HUES48 (cell line): ENCODE measurements at regions not wholly inside any gene's neighbourhood (a gene's known extent, or its start where the extent isn't known, plus 50 kb on each side); places are given as distances from the start of the nearest gene placed in this dataset.
A peak's percentile ranks its signal among the peaks of the same experiment; 100 is the strongest.
"Not testable (repeated sequence)": the region's sequence is repeated elsewhere in the genome, so short reads cannot be mapped to it uniquely, and the experiment has no call there.

Source experiments
- H3K27ac ChIP-seq: one replicate; pipeline ENCODE4 v1.7.0; 2013; ENCODE audit warnings: low read depth, low read length, inconsistent platforms
- H3K27me3 ChIP-seq: 2 replicates; pipeline ENCODE4 v1.6.1; 2013; ENCODE audit warnings: mild to moderate bottlenecking, low read length; ENCODE audit not compliant: control insufficient read depth, insufficient read depth
- H3K36me3 ChIP-seq: 2 replicates; pipeline ENCODE4 v1.6.1; 2013; ENCODE audit warnings: low read length; ENCODE audit not compliant: control insufficient read depth, insufficient read depth
- H3K4me1 ChIP-seq: 2 replicates; pipeline ENCODE4 v1.6.1; 2013; ENCODE audit warnings: mild to moderate bottlenecking, low read length; ENCODE audit not compliant: control insufficient read depth, insufficient read depth
- H3K4me3 ChIP-seq: 2 replicates; pipeline ENCODE4 v1.5.1; 2013; ENCODE audit warnings: mild to moderate bottlenecking, low read depth, low read length
- H3K9ac ChIP-seq: 2 replicates; pipeline ENCODE4 v1.6.1; 2013; ENCODE audit warnings: mild to moderate bottlenecking, low read depth, low read length, moderate library complexity
- H3K9me3 ChIP-seq: 2 replicates; pipeline ENCODE4 v1.6.1; 2013; ENCODE audit warnings: low read length; ENCODE audit not compliant: control insufficient read depth, insufficient read depth

DNA sequence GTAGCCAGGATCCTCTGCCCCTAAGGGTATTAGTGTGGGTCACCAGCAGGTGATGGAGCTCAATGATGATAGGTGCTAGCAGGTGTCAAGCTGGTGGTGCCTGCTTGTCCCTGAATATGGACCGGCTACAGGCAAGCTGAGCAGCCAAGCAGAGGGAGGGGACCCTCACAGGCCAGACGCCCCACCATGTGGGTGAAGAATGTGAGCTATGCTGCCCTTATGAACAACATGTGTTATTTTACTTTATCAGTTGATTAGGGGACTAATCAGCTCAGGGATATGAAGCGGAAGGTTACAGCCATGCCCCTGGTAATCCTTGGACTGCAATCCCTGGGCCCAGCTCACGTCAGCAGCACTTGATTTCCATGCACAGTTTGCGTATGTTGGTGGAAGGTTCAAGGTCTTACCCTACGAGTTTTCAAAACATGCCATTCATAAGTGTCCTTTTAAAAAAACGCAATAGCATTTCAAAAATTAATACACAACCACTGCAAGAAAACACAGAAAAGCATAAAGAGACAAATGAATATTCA is 106.0 kb downstream of the CDC7 start:
- H3K27me3 ChIP-seq = no peaks in the 10 kb centered on the region
- no peak overlapping the region for H3K27ac ChIP-seq
- H3K9me3 ChIP-seq = no peaks in the 10 kb centered on the region
- H3K9ac ChIP-seq = no peak overlapping the region
- H3K4me1 ChIP-seq = 0 out of 2 replicates have a peak, but pooled peaks cover 3% of the 10 kb centered on the region
- H3K36me3 ChIP-seq = no peaks in the 10 kb centered on the region
- H3K4me3 ChIP-seq = no peak overlapping the region

DNA sequence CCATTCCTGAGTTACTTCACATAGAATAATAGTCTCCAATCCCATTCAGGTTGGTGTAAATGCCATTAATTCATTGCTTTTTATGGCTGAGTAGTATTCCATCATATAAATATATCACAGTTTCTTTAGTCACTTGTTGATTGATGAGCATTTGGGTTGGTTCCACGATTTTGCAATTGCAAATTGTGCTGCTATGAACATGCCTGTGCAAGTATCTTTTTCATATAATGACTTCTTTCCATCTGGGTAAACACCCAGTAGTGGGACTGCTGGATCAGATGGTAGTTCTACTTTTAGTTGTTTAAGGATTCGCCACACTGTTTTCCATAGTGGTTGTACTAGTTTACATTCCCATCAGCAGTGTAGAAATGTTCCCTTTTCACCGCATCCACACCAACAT is 107.0 kb downstream of the CDC7 start:
- H3K4me3 ChIP-seq, H3K9me3 ChIP-seq, H3K27ac ChIP-seq, H3K4me1 ChIP-seq, H3K36me3 ChIP-seq, H3K9ac ChIP-seq, H3K27me3 ChIP-seq: not testable (repeated sequence)

DNA sequence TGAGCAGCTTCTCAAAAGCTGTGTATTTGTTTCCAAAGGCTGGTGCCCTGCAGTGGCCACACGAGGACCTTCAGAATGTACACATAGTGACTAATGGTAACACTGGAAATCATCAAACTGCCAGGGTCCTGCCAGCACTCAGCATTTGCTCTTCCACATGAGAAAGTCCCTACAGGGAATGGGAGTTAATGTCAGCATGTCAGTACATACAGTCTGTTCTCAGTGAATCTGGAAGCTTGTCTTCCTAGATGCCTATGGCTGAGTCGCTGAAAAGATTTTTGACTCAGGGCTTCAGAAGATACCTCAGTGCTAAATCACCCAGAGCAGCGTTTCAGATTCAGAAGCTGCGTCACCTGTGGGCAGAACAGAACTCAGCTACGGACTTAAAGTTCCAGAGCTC is 108.2 kb downstream of the CDC7 start:
- Histone ChIP-seq H3K27me3 (no peaks in the 10 kb centered on the region), H3K36me3 (no peaks in the 10 kb centered on the region), H3K9ac (no peak overlapping the region), H3K4me1 (0 out of 2 replicates have a peak, but pooled peaks cover 5% of the 10 kb centered on the region), H3K27ac (no peak overlapping the region), H3K4me3 (no peak overlapping the region), H3K9me3 (no peaks in the 10 kb centered on the region)

DNA sequence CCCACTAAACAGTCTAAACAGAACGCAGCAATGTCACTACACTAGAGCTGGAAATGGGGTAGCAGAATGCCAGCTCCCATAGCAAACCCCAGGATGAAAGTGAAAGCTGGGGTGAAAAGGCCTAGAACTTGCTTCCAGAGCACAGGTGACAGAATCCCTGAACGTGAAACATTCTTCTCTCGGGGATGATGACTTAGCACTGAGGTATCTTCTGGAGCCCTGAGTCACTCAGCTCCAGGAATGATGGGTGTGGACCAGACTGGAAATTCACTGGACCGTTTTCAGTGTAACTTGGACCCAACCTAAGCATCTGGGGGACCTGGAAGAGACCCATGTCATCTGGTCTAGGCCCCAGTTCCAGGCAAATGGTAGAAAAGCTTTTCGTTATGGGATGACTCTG is 108.9 kb downstream of the CDC7 start:
- H3K27me3 ChIP-seq = no peaks in the 10 kb centered on the region
- H3K27ac ChIP-seq = no peak overlapping the region
- no peak overlapping the region for H3K9ac ChIP-seq
- H3K4me1 ChIP-seq = 0 out of 2 replicates have a peak, but pooled peaks cover 5% of the 10 kb centered on the region
- no peak overlapping the region for H3K4me3 ChIP-seq
- H3K9me3 ChIP-seq = no peaks in the 10 kb centered on the region
- no peaks in the 10 kb centered on the region for H3K36me3 ChIP-seq

DNA sequence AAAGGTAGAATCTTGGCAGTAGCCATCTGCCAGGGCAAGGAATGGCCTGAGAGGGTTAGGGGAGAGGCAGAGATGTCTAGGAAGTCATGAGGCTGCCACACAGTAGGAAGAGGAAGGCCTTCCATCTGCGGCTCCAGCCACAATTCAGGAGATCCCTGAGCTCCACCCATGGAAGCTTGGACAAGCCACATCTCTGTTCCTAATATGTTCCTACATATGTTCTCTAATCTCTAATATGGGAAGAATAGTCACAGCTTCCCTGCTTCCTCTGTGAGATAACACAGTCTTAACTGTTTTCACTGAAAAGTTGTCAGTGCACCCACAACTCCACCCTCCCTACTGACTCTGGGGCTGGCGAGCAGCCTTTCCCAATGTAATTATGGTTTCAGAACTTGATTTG is 109.5 kb downstream of the CDC7 start:
- H3K27me3 ChIP-seq = no peaks in the 10 kb centered on the region
- no peaks in the 10 kb centered on the region for H3K36me3 ChIP-seq
- H3K4me3 ChIP-seq = no peak overlapping the region
- 0 out of 2 replicates have a peak, but pooled peaks cover 5% of the 10 kb centered on the region for H3K4me1 ChIP-seq
- H3K27ac ChIP-seq = no peak overlapping the region
- no peaks in the 10 kb centered on the region for H3K9me3 ChIP-seq
- H3K9ac ChIP-seq = no peak overlapping the region

DNA sequence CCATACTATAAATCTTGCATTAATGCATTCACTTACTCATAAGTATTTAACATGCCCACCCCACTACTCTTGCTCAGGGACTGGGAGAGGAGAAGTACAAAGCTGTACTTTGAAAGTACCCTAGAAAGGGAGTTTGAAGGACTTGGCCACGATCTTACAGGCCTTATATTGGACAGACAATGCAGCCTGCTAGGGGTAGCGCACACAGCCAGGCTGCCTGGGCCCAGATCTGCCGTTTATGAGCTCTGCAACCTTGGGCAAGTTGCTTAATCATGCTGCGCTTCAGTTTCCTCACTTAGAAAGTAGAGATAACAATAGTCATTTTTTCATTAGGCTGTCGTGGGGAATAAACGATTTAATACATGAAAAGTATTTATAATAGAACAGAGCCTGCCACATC is 110.1 kb downstream of the CDC7 start:
- no peak overlapping the region for H3K9ac ChIP-seq
- H3K4me1 ChIP-seq = 0 out of 2 replicates have a peak, but pooled peaks cover 5% of the 10 kb centered on the region
- H3K36me3 ChIP-seq = no peaks in the 10 kb centered on the region
- H3K4me3 ChIP-seq = no peak overlapping the region
- H3K27ac ChIP-seq = no peak overlapping the region
- H3K27me3 ChIP-seq = no peaks in the 10 kb centered on the region
- no peaks in the 10 kb centered on the region for H3K9me3 ChIP-seq

DNA sequence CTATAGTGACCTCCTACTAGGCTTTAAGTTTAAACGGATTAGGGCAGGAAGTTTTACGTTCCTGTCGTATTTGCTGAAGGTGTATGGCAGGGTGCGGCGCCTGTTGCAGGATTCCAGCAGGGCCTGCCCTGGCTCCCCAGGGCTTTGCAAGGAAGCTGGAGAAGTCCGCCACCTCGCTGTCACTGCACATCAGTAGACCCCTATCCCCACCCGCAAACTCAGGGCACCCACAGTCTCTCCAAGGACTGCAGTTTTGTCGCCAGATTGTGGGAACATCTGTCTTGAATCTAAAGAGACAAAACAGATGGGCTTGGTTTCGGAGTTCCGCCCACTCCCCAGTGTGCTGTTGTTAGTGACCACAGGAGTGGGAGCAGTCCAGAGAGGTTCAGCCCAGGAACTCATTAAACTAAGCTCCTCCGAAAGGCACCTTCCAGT is 110.8 kb downstream of the CDC7 start:
- Histone ChIP-seq H3K9ac (no peak overlapping the region), H3K27ac (peak overlapping the region; percentile 76), H3K4me1 (0 out of 2 replicates have a peak, but pooled peaks cover 5% of the 10 kb centered on the region), H3K27me3 (no peaks in the 10 kb centered on the region), H3K4me3 (no peak overlapping the region), H3K9me3 (no peaks in the 10 kb centered on the region), H3K36me3 (no peaks in the 10 kb centered on the region)

DNA sequence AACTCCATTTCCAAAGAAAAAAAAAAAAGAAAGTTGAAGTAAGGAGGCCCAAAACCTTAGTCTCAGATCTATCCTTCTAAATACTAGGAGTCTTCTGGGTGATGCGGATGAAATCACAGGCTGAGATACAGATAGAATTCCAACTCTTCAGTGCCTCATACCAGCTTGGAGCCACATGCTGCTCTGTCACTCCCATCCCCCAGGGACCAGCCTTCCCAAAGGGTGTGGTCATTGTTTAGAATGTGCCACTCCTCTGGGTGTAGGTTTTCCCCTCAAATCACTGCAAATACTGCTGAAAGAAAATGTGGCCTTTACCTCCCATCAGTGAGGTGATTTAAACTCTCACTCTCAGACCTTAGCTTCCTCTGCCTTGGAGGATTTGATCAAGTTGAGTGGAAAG is 112.9 kb downstream of the CDC7 start:
- Histone ChIP-seq H3K4me1 (peaks cover 9% of the 10 kb centered on the region), H3K27ac (no peak overlapping the region), H3K9ac (no peak overlapping the region), H3K27me3 (no peaks in the 10 kb centered on the region), H3K36me3 (no peaks in the 10 kb centered on the region), H3K4me3 (no peak overlapping the region), H3K9me3 (no peaks in the 10 kb centered on the region)

DNA sequence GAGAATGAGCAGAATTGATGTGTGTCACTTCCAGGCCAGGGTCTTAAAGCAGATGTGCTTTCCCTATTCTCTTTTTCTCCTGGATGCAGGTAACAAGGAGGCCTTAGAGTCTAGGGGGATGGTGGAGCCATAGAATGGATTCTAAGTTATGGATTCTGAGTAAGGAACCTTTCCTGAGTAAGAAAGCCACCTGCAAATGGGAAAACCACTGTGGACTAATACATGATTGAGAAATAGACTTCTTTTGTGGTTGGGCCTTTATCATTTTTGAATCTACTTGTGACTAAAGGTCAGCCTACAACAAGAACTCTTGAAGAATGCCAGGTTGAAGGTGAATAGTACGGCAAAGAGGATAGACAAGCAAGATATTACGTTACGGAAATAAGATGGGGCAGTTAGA is 116.1 kb downstream of the CDC7 start:
- no peaks in the 10 kb centered on the region for H3K36me3 ChIP-seq
- H3K9me3 ChIP-seq = no peaks in the 10 kb centered on the region
- H3K27me3 ChIP-seq = no peaks in the 10 kb centered on the region
- H3K4me1 ChIP-seq = peaks cover 6% of the 10 kb centered on the region
- H3K4me3 ChIP-seq = no peak overlapping the region
- no peak overlapping the region for H3K27ac ChIP-seq
- no peak overlapping the region for H3K9ac ChIP-seq

DNA sequence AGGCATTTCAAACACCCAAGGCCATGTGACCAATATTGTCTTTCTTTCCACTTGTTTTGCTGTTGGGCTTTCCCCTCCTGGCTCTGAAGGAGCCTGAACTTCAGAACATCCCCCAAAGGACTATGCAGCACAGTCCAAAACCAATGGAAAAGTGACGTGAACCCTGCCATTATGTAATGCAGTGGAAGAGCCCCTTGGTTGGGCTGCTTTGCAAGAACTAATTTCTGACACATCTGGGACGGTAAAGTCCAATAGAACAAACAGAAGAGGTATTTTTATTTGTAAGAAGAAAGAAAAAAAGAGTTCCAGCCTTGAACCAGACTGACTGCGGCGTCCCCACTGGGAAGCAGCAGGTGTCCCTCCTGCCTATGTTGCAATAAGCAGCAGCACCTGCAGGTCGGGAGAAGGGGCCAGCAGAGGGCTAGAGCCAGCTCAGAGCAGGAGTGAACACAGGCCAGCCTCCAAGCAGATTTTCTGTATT is 116.7 kb downstream of the CDC7 start:
- no peak overlapping the region for H3K9ac ChIP-seq
- H3K4me3 ChIP-seq = no peak overlapping the region
- H3K9me3 ChIP-seq = no peaks in the 10 kb centered on the region
- H3K36me3 ChIP-seq = no peaks in the 10 kb centered on the region
- H3K4me1 ChIP-seq = peaks cover 6% of the 10 kb centered on the region
- H3K27ac ChIP-seq = no peak overlapping the region
- H3K27me3 ChIP-seq = no peaks in the 10 kb centered on the region

DNA sequence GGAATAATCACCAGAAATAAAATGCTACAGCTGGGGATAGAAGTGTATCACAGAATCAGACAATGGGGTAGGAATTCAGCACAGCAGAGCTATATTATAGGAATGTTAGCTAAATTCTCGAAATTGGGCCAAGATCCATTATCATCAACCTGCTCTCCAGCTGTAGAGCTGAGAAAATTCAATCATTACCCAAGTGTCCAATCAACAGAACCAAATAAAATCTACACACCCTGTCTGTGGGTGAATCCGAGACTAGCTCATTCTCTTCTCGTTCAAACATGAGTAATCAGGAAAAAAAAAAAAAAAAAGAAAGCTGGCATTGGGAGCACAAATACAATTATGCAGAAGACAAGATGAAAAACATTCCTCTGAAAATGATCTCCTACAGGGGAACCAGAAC is 119.2 kb downstream of the CDC7 start:
- H3K36me3 ChIP-seq = no peaks in the 10 kb centered on the region
- H3K4me3 ChIP-seq = no peak overlapping the region
- no peaks in the 10 kb centered on the region for H3K9me3 ChIP-seq
- H3K27me3 ChIP-seq = no peaks in the 10 kb centered on the region
- peaks cover 4% of the 10 kb centered on the region for H3K4me1 ChIP-seq
- no peak overlapping the region for H3K27ac ChIP-seq
- H3K9ac ChIP-seq = no peak overlapping the region
